DND-41 (cell line): ENCODE measurements at regions not wholly inside any gene's neighbourhood (a gene's known extent, or its start where the extent isn't known, plus 50 kb on each side); places are given as distances from the start of the nearest gene placed in this dataset.

ENCODE experiments used
- ATAC-seq: fragments of 200-7000 bp; cut with Tn5 transposase; 3 replicates; pipeline ENCODE4 v1.9.1; 2021; ENCODE audit warnings: low read depth; ENCODE audit not compliant: insufficient read depth
- DNase-seq: peaks from one replicate; pipeline ENCODE4 v3.0.0-alpha.2; 2020
- H2AFZ ChIP-seq: 2 replicates; pipeline ENCODE4 v1.6.0; 2012; ENCODE audit warnings: low read depth, low read length
- H3K27ac ChIP-seq: 2 replicates; pipeline ENCODE4 v1.5.1; 2012; ENCODE audit warnings: low read length, inconsistent platforms
- H3K27me3 ChIP-seq: fragments of 200-600 bp; sonication (generic); 2 replicates; pipeline ENCODE4 v1.6.0; 2012; ENCODE audit warnings: low read length, mild to moderate bottlenecking, inconsistent platforms; ENCODE audit not compliant: insufficient read depth, poor library complexity
- H3K36me3 ChIP-seq: 2 replicates; pipeline ENCODE4 v1.5.1; 2012; ENCODE audit warnings: low read length, inconsistent platforms; ENCODE audit not compliant: insufficient read depth
- H3K4me1 ChIP-seq: 2 replicates; pipeline ENCODE4 v1.5.1; 2012; ENCODE audit warnings: mild to moderate bottlenecking, low read length; ENCODE audit not compliant: insufficient read depth
- H3K4me2 ChIP-seq: 2 replicates; pipeline ENCODE4 v1.6.0; 2012; ENCODE audit warnings: mild to moderate bottlenecking, moderate library complexity, low read length, inconsistent platforms; ENCODE audit not compliant: insufficient read depth
- H3K4me3 ChIP-seq, 2 experiments: fragments of 200-600 bp in 1 of 2; shearing (Covaris generic) in 1 of 2; 2 replicates each; pipeline ENCODE4 v1.5.1; 2012 to 2016; ENCODE audit warnings: inconsistent platforms in 2 of 2, low read length in 2 of 2, mild to moderate bottlenecking in 2 of 2, low read depth in 1 of 2, moderate library complexity in 1 of 2
- H3K79me2 ChIP-seq: 2 replicates; pipeline ENCODE4 v1.6.0; 2012; ENCODE audit warnings: low read length, inconsistent platforms; ENCODE audit not compliant: insufficient read depth
- H3K9ac ChIP-seq: 2 replicates; pipeline ENCODE4 v1.6.0; 2012; ENCODE audit warnings: low read depth, mild to moderate bottlenecking, inconsistent platforms, low read length, moderate library complexity
- H3K9me3 ChIP-seq: 2 replicates; pipeline ENCODE4 v1.5.1; 2012; ENCODE audit warnings: low read length, moderate library complexity, mild to moderate bottlenecking, inconsistent platforms; ENCODE audit not compliant: insufficient read depth, severe bottlenecking
- H4K20me1 ChIP-seq: 2 replicates; pipeline ENCODE4 v1.6.0; 2012; ENCODE audit warnings: low read length; ENCODE audit not compliant: insufficient read depth
- EZH2 ChIP-seq: IDR thresholded peaks from 3 replicates; pipeline ENCODE4 v1.6.1; 2012; ENCODE audit warnings: borderline replicate concordance, low read depth, mild to moderate bottlenecking, moderate library complexity, low read length, inconsistent platforms; ENCODE audit not compliant: severe bottlenecking
- TF ChIP-seq, protein P1 (sequence below): IDR thresholded peaks from 2 replicates; pipeline ENCODE4 v1.5.1; 2012; ENCODE audit warnings: borderline replicate concordance, low read length, moderate library complexity, mild to moderate bottlenecking; ENCODE audit not compliant: poor library complexity, severe bottlenecking; ENCODE audit errors: extremely low read depth

DNA sequence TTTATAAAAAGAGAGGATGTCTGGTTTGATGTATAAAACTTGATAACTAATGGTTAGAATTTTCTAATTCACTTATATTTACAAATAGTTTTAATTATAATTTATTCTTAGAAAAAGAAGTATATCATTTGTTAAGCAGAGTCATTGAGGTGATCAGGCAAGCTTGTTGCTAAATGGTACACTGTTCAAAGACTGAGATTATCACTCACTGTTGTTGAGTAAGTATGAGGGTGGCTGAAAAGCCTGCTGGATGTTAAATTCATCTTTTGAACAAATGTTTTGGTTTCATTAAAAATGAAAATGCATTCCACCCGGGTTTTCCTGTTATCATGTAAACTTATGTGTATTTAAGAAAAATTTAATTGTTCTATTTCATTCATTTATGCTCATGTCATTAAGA lies 451.8 kb downstream of the ADAMTS20 start:
- Histone ChIP-seq H3K9ac (no peak overlapping the region), H3K4me1 (no peaks in the 10 kb centered on the region), H3K4me2 (no peak overlapping the region), H2AFZ (no peak overlapping the region), H3K36me3 (no peaks in the 10 kb centered on the region), H3K9me3 (no peaks in the 10 kb centered on the region), H3K4me3 (no peak overlapping the region), H4K20me1 (no peaks in the 10 kb centered on the region), H3K79me2 (no peaks in the 10 kb centered on the region), H3K27me3 (no peaks in the 10 kb centered on the region), H3K27ac (no peak overlapping the region)
- ATAC-seq (no peak), DNase-seq (no peak)
- TF ChIP-seq, protein P1, sequence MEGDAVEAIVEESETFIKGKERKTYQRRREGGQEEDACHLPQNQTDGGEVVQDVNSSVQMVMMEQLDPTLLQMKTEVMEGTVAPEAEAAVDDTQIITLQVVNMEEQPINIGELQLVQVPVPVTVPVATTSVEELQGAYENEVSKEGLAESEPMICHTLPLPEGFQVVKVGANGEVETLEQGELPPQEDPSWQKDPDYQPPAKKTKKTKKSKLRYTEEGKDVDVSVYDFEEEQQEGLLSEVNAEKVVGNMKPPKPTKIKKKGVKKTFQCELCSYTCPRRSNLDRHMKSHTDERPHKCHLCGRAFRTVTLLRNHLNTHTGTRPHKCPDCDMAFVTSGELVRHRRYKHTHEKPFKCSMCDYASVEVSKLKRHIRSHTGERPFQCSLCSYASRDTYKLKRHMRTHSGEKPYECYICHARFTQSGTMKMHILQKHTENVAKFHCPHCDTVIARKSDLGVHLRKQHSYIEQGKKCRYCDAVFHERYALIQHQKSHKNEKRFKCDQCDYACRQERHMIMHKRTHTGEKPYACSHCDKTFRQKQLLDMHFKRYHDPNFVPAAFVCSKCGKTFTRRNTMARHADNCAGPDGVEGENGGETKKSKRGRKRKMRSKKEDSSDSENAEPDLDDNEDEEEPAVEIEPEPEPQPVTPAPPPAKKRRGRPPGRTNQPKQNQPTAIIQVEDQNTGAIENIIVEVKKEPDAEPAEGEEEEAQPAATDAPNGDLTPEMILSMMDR, result no peak
- no peak for TF ChIP-seq EZH2

DNA sequence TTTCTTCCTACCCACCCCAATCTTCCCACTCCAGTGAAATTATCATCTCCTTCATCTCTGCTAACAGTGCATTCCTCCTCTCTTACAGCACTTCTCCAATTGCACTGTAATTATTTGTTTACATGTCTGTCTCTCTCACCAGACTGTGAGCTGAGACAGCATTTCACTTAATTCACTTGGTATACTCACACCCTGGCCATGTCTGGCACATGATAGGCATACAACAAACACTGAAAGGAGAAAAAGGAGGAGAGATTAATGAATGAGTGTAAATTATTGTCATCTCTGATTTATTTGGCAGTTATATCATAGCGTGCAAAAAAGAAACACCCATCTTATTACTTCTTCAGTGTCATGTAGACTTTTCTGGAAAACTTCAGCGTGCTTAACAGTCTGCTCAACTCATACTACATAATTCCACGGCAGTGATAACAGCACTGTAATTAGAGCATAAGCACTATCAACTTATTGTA lies 452.3 kb downstream of the ADAMTS20 start:
- Histone ChIP-seq H4K20me1 (no peaks in the 10 kb centered on the region), H2AFZ (no peak overlapping the region), H3K27ac (no peak overlapping the region), H3K9me3 (no peaks in the 10 kb centered on the region), H3K9ac (no peak overlapping the region), H3K4me1 (no peaks in the 10 kb centered on the region), H3K27me3 (no peaks in the 10 kb centered on the region), H3K36me3 (no peaks in the 10 kb centered on the region), H3K4me2 (no peak overlapping the region), H3K79me2 (no peaks in the 10 kb centered on the region), H3K4me3 (no peak overlapping the region)
- TF ChIP-seq, protein P1, result no peak
- TF ChIP-seq EZH2, result no peak
- ATAC-seq (no peak), DNase-seq (no peak)

DNA sequence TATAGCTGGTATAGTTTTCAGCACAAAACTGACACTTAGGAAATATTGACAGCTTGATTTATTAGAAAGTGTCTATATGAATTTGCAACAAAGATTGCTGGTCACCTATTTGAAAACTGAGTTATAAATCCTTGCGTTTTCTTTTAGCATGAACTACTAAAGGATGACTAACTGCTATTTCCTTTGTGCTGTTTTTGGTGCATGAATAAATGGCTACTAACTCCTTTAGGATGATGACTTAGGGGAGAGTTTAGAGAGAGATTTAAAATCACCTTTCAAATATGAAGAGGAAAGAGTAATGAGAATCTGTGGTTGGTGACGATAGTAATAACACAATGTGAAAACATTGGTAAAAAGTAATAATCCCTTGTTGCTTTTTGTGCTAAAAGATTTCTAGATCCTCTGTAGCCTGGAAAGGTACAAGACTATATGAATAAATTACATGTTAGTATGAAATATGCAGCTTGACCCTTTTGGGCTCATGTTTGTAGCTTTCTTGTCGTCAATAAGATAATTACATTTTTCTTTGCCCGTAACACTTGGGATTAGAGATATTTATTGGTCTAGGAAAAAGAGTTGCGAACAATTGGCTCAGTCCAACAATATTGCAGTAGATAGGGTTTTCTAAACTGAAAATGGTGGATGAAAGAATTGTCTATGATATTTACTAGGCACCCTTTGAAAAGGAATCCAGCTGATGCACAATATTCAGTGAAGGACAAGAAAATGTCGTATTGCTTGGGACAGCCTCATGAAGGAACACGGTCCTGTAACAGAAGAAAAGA lies 453.0 kb downstream of the ADAMTS20 start:
- Histone ChIP-seq H4K20me1 (no peaks in the 10 kb centered on the region), H3K36me3 (no peaks in the 10 kb centered on the region), H3K4me3 (no peak overlapping the region), H3K9ac (no peak overlapping the region), H3K79me2 (no peaks in the 10 kb centered on the region), H3K4me1 (no peaks in the 10 kb centered on the region), H3K9me3 (no peaks in the 10 kb centered on the region), H2AFZ (no peak overlapping the region), H3K4me2 (no peak overlapping the region), H3K27me3 (no peaks in the 10 kb centered on the region), H3K27ac (no peak overlapping the region)
- ATAC-seq (no peak), DNase-seq (no peak)
- TF ChIP-seq EZH2, result no peak
- TF ChIP-seq, protein P1, result no peak
